Prostate gland (tissue), 2 donors: ENCODE measurements at regions not wholly inside any gene's neighbourhood (a gene's known extent, or its start where the extent isn't known, plus 50 kb on each side); places are given as distances from the start of the nearest gene placed in this dataset.
"Not testable (repeated sequence)": the region's sequence is repeated elsewhere in the genome, so short reads cannot be mapped to it uniquely, and the experiment has no call there.

ENCODE experiments used
- DNase-seq: peaks from one replicate; pipeline ENCODE4 v3.0.0-alpha.2; 2019; ENCODE audit warnings: low spot score
- H3K27ac ChIP-seq, 2 donors: fragments of 200-600 bp; sonication (generic); 2 replicates each; pipeline ENCODE4 v1.5.1; 2017 to 2019
- H3K27me3 ChIP-seq: fragments of 200-600 bp; sonication (generic); replicated peaks from 2 replicates; pipeline ENCODE4 v1.5.1; 2019; ENCODE audit not compliant: insufficient read depth
- H3K36me3 ChIP-seq, 2 donors: fragments of 200-600 bp; sonication (generic); 1 replicate in 1 of 2; 2 replicates in 1 of 2; pipeline versions ENCODE4 v1.5.1 to v1.8.1; 2017 to 2019
- H3K4me1 ChIP-seq: fragments of 200-600 bp; sonication (generic); replicated peaks from 2 replicates; pipeline ENCODE4 v1.5.1; 2019
- H3K4me3 ChIP-seq, 2 donors: fragments of 200-600 bp; sonication (generic); 2 replicates each; pipeline ENCODE4 v1.5.1; 2017 to 2019
- H3K9me3 ChIP-seq: fragments of 200-600 bp; sonication (generic); 2 replicates; pipeline ENCODE4 v1.5.1; 2017
- CTCF ChIP-seq, 4 experiments: fragments of 200-600 bp in 2 of 4; fragments of 450-650 bp in 2 of 4; sonication (generic) in 2 of 4; IDR thresholded peaks; 1 replicate in 3 of 4; 2 replicates in 1 of 4; pipeline ENCODE4 v1.5.1; 2016 to 2019; ENCODE audit warnings: antibody characterized with exemption in 4 of 4, mild to moderate bottlenecking in 2 of 4, moderate library complexity in 2 of 4
- POLR2A ChIP-seq: fragments of 450-650 bp; IDR thresholded peaks from one replicate; pipeline ENCODE4 v1.6.1; 2016; ENCODE audit warnings: antibody characterized with exemption, mild to moderate bottlenecking
- POLR2AphosphoS5 ChIP-seq: sonication (generic); formaldehyde crosslinking; IDR thresholded peaks from one replicate; pipeline ENCODE4 v1.6.1; 2017; ENCODE audit warnings: antibody characterized with exemption
- WGBS: methylation state at CpG from one replicate; pipeline ENCODE4 v1.1.5; 2018; 5-methylcytosine and 5-hydroxymethylcytosine counted together
- intact Hi-C: fragments of 100-400 bp; cut with DNase I; formaldehyde crosslinking; loops from one replicate; pipeline ENCODE4 v1.14.2; 2022

DNA sequence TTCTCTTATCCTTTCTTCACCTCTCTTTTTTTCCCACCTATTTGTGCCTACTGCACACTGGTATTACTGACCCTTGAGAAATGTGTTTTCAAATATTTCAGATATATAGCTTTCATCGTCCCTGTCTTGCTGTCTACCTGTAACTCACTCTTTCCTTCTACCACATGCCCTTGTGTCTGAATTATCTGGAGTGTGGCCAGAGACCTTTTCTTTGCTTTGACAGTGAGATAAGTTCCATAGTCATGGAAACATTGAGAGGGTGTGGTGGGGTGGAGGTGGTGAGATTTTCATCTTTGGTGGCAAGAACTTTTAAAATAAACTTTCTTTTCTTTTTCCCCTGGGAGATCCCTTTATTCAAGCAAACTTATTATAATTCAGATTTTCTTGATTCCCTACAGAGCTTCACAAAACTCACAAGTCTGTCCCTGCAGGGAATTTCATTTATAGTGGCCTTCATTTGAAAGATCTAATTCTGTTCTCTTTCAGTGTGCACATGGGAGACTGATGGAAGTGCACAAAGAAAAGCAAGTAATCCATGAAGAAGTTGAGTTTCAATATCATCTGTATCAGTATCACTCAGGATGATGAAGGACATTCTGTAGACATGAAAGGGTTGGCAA lies 95.7 kb downstream of the SH2D1A start:
- H3K4me1 ChIP-seq, result no peaks in the 10 kb centered on the region
- no peaks in the 10 kb centered on the region for H3K36me3 ChIP-seq
- no peak for DNase-seq
- H3K27me3 ChIP-seq, result no peaks in the 10 kb centered on the region
- intact Hi-C loops, result no loop called here
- no peak for TF ChIP-seq CTCF (IDR thresholded peaks at IDR 0.05)
- no peak for TF ChIP-seq POLR2AphosphoS5
- no peak for TF ChIP-seq POLR2A
- no peak overlapping the region for H3K27ac ChIP-seq
- 92% methylated on average over 1 of the region's 1 CpG for WGBS
- H3K4me3 ChIP-seq, result no peak overlapping the region
- no peaks in the 10 kb centered on the region for H3K9me3 ChIP-seq

DNA sequence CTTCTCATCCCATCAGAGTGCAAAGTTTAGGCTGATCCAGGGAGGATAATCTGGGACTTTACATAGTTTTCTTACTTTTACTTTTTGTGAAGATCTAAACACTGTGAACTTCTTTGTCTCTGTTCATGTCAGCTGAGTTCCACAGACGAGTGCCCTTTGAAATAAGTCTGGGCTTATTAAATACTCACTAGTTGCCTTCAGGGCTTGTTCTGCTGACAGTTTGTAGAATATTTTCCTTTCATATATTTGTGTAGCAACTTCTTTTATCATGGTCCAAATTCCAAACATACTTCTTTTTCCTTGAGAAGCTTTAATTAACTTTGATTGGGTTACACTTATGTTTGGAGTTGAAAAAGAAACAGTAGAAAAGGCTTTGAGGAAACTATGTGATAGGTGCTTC lies 109.6 kb downstream of the SH2D1A start:
- TF ChIP-seq POLR2AphosphoS5 (no peak), CTCF (IDR thresholded peaks at IDR 0.05) (no peak), POLR2A (no peak)
- no peaks in the 10 kb centered on the region for H3K4me1 ChIP-seq
- H3K27ac ChIP-seq, result no peak overlapping the region
- intact Hi-C loops, result no loop called here
- 23% methylated on average over 1 of the region's 1 CpG for WGBS
- H3K36me3 ChIP-seq, result no peaks in the 10 kb centered on the region
- H3K9me3 ChIP-seq, result no peaks in the 10 kb centered on the region
- DNase-seq, result no peak
- H3K27me3 ChIP-seq, result no peaks in the 10 kb centered on the region
- no peak overlapping the region for H3K4me3 ChIP-seq

DNA sequence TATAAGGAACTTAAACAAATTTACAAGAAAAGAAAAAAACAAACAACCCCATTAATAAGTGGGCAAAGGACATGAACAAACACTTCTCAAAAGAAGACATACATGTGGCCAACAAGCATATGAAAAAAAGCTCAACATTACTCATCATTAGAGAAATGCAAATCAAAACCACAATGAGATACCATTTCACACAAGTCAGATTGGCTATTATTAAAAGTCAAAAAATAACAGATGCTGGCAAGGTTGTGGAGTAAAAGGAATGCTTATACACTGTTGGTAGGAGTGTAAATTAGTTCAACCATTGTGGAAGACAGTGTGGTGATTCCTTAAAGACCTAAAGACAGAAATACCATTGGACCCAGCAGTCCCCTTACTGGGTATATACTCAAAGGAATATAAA lies 113.5 kb downstream of the SH2D1A start:
- H3K4me3 ChIP-seq, intact Hi-C loops, H3K4me1 ChIP-seq, H3K27ac ChIP-seq, H3K27me3 ChIP-seq, H3K36me3 ChIP-seq, DNase-seq, H3K9me3 ChIP-seq: not testable (repeated sequence)

DNA sequence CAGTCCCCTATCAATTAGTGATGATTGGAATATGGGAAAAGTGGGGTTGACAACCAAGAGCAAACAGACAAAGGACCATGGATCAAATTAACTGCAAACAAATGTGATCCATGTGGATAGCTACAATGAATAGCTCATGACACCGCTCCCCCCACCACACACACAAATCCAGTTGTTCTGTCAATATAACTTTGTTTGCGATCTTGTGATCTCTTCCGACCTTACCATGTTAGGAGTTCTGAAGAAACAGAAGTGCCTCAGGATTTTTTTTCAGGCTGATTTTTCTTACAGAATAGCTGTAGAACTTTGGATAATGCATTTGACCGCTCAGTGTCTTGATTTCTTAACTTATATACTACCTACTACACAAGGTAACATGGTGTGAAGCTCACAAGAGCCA lies 116.6 kb downstream of the SH2D1A start:
- Histone ChIP-seq H3K36me3 (no peaks in the 10 kb centered on the region), H3K27ac (no peak overlapping the region), H3K27me3 (no peaks in the 10 kb centered on the region), H3K9me3 (no peaks in the 10 kb centered on the region), H3K4me3 (no peak overlapping the region), H3K4me1 (no peaks in the 10 kb centered on the region)
- no peak for DNase-seq
- intact Hi-C loops, result no loop called here
- no peak for TF ChIP-seq CTCF (IDR thresholded peaks at IDR 0.05)
- TF ChIP-seq POLR2A, result no peak
- TF ChIP-seq POLR2AphosphoS5, result no peak
- WGBS, result 76% methylated on average over 4 of the region's 4 CpGs

DNA sequence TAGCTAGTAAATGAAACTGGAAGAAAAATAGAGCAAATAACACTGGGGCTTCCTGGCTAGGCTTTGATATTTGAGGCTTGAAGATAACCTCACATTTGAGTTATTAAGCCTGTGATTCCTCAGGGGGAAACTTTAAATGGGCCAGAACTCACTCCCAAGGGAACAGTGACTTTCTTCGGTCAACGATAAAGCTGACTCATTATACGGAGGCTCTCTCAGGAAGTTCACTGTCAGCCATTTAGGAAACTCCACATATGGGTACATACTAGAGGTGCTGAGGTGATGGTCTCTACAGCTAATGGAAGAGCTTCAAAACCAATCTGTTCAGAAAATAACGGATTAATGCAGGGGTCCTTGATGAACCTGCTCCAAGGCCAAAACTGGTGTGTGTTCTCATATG lies 120.8 kb downstream of the SH2D1A start:
- WGBS, result 79% methylated on average over 4 of the region's 4 CpGs
- H3K4me1 ChIP-seq, result no peaks in the 10 kb centered on the region
- intact Hi-C loops, result no loop called here
- no peaks in the 10 kb centered on the region for H3K9me3 ChIP-seq
- DNase-seq, result no peak
- no peak for TF ChIP-seq POLR2A
- no peak overlapping the region for H3K4me3 ChIP-seq
- no peaks in the 10 kb centered on the region for H3K36me3 ChIP-seq
- no peak overlapping the region for H3K27ac ChIP-seq
- no peaks in the 10 kb centered on the region for H3K27me3 ChIP-seq

DNA sequence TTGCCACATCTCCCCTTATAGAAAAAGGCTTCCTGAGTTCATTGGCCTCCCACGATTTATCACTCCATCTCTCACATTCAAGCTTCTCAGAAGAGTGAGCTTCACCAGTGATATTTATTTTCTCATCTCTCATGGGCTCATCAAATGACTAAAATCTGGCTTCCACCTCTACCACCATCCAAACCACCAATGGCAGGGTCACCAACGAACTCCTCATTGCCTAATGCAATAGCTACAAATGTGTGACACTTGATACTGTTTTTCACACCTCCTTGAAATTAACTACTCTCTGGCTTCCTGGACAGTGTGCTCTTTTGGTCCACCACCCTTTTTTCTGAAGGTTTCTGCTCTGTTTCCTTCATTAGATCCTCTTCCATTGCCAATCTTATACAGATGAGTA lies 129.0 kb downstream of the SH2D1A start:
- no peak overlapping the region for H3K4me3 ChIP-seq
- TF ChIP-seq CTCF (IDR thresholded peaks at IDR 0.05), result no peak
- TF ChIP-seq POLR2A, result no peak
- no peak for TF ChIP-seq POLR2AphosphoS5
- no peaks in the 10 kb centered on the region for H3K9me3 ChIP-seq
- H3K4me1 ChIP-seq, result no peaks in the 10 kb centered on the region
- H3K27ac ChIP-seq, result no peak overlapping the region
- intact Hi-C loops, result no loop called here
- WGBS, result 89% methylated on average over 2 of the region's 2 CpGs
- DNase-seq, result no peak
- no peaks in the 10 kb centered on the region for H3K36me3 ChIP-seq
- H3K27me3 ChIP-seq, result no peaks in the 10 kb centered on the region
